NCI-H82 (cell line): ENCODE measurements at regions not wholly inside any gene's neighbourhood (a gene's known extent, or its start where the extent isn't known, plus 50 kb on each side); places are given as distances from the start of the nearest gene placed in this dataset.
A peak's percentile ranks its signal among the peaks of the same experiment; 100 is the strongest.

Source experiments
- DNase-seq: peaks from one replicate; lab custom pipeline; 2025; lab: John Stamatoyannopoulos, UW

GRCh38 chr18:39685303-39685902 is 2119.8 kb upstream of the CELF4 start:
- peak; percentile 37 for DNase-seq

- DNase-seq = peak; percentile 12
Observed at GRCh38 chr18:39681061-39681460, 2115.5 kb upstream of the CELF4 start.

GRCh38 chr18:39675906-39676305 is 2110.3 kb upstream of the CELF4 start:
- no peak for DNase-seq

- no peak for DNase-seq
Observed at GRCh38 chr18:39675368-39675767, 2109.8 kb upstream of the CELF4 start.

- DNase-seq = no peak
Observed at GRCh38 chr18:39672171-39672570, 2106.6 kb upstream of the CELF4 start.

- no peak for DNase-seq
Observed at GRCh38 chr18:39667905-39668304, 2102.3 kb upstream of the CELF4 start.

GRCh38 chr18:39666541-39666940 is 2100.9 kb upstream of the CELF4 start:
- DNase-seq = no peak

- DNase-seq = no peak
Observed at GRCh38 chr18:39661856-39662366, 2096.3 kb upstream of the CELF4 start.

GRCh38 chr18:39660141-39660540 is 2094.5 kb upstream of the CELF4 start:
- DNase-seq = no peak

GRCh38 chr18:39655341-39655740 is 2089.7 kb upstream of the CELF4 start:
- DNase-seq = no peak

GRCh38 chr18:39653221-39653620 is 2087.6 kb upstream of the CELF4 start:
- no peak for DNase-seq

GRCh38 chr18:39648616-39649015 is 2083.0 kb upstream of the CELF4 start:
- DNase-seq = no peak

GRCh38 chr18:39647627-39648534 is 2082.3 kb upstream of the CELF4 start:
- DNase-seq = peak; percentile 44

GRCh38 chr18:39638224-39638623 is 2072.6 kb upstream of the CELF4 start:
- no peak for DNase-seq

GRCh38 chr18:39636931-39637330 is 2071.3 kb upstream of the CELF4 start:
- DNase-seq = no peak

- DNase-seq = no peak
Observed at GRCh38 chr18:39635966-39636365, 2070.4 kb upstream of the CELF4 start.

GRCh38 chr18:39635192-39635591 is 2069.6 kb upstream of the CELF4 start:
- DNase-seq = no peak

- DNase-seq = no peak
Observed at GRCh38 chr18:39627936-39628335, 2062.3 kb upstream of the CELF4 start.

GRCh38 chr18:39624961-39625360 is 2059.4 kb upstream of the CELF4 start:
- no peak for DNase-seq

- no peak for DNase-seq
Observed at GRCh38 chr18:39622431-39622830, 2056.8 kb upstream of the CELF4 start.

- DNase-seq = no peak
Observed at GRCh38 chr18:39620551-39621168, 2055.1 kb upstream of the CELF4 start.

- no peak for DNase-seq
Observed at GRCh38 chr18:39618265-39619003, 2052.8 kb upstream of the CELF4 start.
